GM21367 (cell line): ENCODE measurements at regions not wholly inside any gene's neighbourhood (a gene's known extent, or its start where the extent isn't known, plus 50 kb on each side); places are given as distances from the start of the nearest gene placed in this dataset.
"Not testable (repeated sequence)": the region's sequence is repeated elsewhere in the genome, so short reads cannot be mapped to it uniquely, and the experiment has no call there.

ENCODE experiments used
- ATAC-seq: cut with Tn5 transposase; IDR thresholded peaks from one replicate; pipeline ENCODE4 v1.9.1; 2021; ENCODE audit not compliant: unreplicated experiment

- ATAC-seq: peak; percentile 71
Observed at GRCh38 chr16:22436823-22437652, 62.6 kb upstream of the CDR2 start.

- peak; percentile 11 for ATAC-seq
Observed at GRCh38 chr16:22436326-22436822, 62.0 kb upstream of the CDR2 start.

DNA sequence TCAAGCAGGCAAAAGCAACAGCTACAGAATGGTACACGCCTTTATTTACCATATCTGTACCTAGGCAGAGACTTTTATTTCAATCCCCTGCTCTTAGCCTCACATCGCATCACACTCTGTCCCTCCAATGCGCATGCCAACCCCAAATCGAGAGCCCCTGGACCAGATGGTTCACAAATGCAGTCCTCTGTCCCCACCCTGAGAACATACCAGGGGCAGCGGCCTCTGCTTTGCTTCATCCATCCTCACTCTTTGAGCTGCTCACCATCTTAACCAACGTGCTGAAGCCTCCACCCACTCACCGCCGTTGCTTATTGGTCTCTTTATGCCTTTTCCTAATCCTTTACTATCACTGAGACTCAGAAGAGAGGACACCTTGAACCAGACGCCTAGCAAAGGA is 56.9 kb upstream of the CDR2 start:
- not testable (repeated sequence) for ATAC-seq

DNA sequence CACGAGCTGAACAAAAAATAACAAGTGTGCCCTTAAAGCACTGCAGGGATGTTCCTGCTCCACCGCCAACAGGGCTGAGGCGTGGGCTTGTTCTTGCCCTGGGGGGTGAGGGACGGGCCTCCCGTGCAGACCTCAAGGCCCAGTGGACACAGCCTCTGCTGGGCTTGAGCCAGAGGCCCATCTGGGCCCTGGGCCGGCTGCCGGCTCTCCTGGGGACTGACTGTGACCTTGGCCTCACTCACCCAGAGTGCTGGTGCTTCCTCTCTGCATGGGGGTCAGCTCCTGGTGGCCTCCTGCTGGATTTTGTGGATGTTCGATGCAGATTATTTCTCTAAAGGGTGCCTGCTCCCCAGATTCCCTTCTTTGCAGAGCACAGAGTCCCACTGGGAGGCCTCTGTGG is 54.2 kb upstream of the CDR2 start:
- ATAC-seq: no peak

DNA sequence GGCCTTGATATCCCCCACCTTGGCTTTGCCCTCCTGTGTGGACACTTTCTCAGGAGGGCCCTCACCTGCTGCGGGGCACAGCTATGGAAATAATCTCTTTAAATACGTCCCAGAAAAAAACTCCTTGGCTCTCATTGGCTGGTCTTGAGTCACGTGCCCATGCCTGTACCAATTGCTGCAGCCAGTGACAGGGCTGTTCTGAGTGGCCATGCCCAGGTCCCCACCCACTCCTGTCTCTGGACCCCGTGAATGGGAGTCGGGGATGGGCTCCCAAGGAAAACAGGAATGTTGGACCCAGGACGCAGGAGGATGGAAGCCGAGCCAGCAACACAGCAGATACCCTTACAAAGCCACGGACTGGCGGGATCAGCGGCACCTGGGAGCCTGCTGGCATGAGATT is 53.1 kb upstream of the CDR2 start:
- ATAC-seq: no peak

GRCh38 chr16:22425847-22426246 is 51.4 kb upstream of the CDR2 start:
- ATAC-seq: no peak

- ATAC-seq: no peak
Observed at GRCh38 chr16:22425036-22425801, 50.8 kb upstream of the CDR2 start.

GRCh38 chr16:22424161-22424937 is 49.9 kb upstream of the CDR2 start:
- ATAC-seq: no peak
